H1 (cell line): ENCODE measurements at regions not wholly inside any gene's neighbourhood (a gene's known extent, or its start where the extent isn't known, plus 50 kb on each side); places are given as distances from the start of the nearest gene placed in this dataset.

Source experiments
- ATF2 ChIP-seq: IDR thresholded peaks from 2 replicates; pipeline ENCODE4 v1.6.1; 2012; ENCODE audit warnings: low read length, inconsistent platforms
- JUND ChIP-seq: IDR thresholded peaks from 2 replicates; pipeline ENCODE4 v1.6.1; 2011; ENCODE audit warnings: mild to moderate bottlenecking, improper control_type of control experiment, low read length
- RAD21 ChIP-seq, 2 experiments: IDR thresholded peaks in 1 of 2; conservative IDR thresholded peaks in 1 of 2; 2 replicates each; pipeline ENCODE4 v1.6.1; 2011; ENCODE audit warnings: low read depth in 2 of 2, low read length in 2 of 2, improper control_type of control experiment in 1 of 2, inconsistent platforms in 1 of 2, mild to moderate bottlenecking in 1 of 2, moderate library complexity in 1 of 2
- RNF2 ChIP-seq: fragments of 200-900, 300-1000 bp; sonication (generic); IDR thresholded peaks from 2 replicates; pipeline ENCODE4 v1.7.1; 2016; ENCODE audit warnings: borderline replicate concordance, low read depth, mild to moderate bottlenecking, antibody characterized with exemption, low read length; ENCODE audit not compliant: poor library complexity, severe bottlenecking; ENCODE audit errors: missing control alignments
- SUZ12 ChIP-seq: fragments of 200-600 bp; sonication (generic); IDR thresholded peaks from 2 replicates; pipeline ENCODE4 v1.6.1; 2012; ENCODE audit warnings: mild to moderate bottlenecking, inconsistent platforms, low read length, moderate library complexity, mixed read lengths
- TF ChIP-seq, protein P1 (sequence below), 3 experiments: IDR thresholded peaks; 1 replicate in 2 of 3; 2 replicates in 1 of 3; pipeline versions ENCODE4 v1.5.1 to v1.6.1; 2011; ENCODE audit warnings: low read length in 3 of 3, mild to moderate bottlenecking in 3 of 3, inconsistent platforms in 2 of 3, low read depth in 1 of 3, moderate library complexity in 1 of 3; ENCODE audit not compliant: insufficient read depth in 1 of 3; ENCODE audit errors: control extremely low read depth in 1 of 3

DNA sequence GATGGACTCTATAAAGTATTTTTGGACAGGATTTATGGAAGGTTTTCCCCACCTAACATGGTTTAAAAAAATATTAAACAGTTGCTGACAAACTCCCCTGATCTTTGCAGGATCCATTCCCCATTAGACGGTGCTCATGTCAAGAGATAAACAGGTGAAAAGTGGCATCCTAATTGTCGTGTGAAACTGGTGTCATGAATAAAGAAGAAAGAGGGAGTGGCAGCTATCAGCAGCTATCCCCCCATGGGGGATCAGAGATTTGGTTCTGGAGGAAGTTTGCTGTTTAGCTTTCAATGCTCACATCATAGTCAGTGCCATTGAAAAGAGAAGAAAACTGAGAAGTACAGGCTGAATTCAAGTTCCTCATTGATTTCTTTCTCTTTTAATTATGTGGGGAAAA is 329.3 kb upstream of the BRINP1 start (continued):
- TF ChIP-seq, protein P1, sequence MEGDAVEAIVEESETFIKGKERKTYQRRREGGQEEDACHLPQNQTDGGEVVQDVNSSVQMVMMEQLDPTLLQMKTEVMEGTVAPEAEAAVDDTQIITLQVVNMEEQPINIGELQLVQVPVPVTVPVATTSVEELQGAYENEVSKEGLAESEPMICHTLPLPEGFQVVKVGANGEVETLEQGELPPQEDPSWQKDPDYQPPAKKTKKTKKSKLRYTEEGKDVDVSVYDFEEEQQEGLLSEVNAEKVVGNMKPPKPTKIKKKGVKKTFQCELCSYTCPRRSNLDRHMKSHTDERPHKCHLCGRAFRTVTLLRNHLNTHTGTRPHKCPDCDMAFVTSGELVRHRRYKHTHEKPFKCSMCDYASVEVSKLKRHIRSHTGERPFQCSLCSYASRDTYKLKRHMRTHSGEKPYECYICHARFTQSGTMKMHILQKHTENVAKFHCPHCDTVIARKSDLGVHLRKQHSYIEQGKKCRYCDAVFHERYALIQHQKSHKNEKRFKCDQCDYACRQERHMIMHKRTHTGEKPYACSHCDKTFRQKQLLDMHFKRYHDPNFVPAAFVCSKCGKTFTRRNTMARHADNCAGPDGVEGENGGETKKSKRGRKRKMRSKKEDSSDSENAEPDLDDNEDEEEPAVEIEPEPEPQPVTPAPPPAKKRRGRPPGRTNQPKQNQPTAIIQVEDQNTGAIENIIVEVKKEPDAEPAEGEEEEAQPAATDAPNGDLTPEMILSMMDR (IDR thresholded peaks at IDR 0.05; ENCODE audit: control extremely low read depth in 1 of 3, insufficient read depth in 1 of 3, low read depth in 1 of 3, low read length in 3 of 3): no peak
- TF ChIP-seq RAD21 (IDR thresholded peaks at IDR 0.05 in 1 of 2, conservative IDR thresholded peaks at IDR 0.05 in 1 of 2; ENCODE audit: low read depth in 2 of 2, low read length in 2 of 2): no peak
- TF ChIP-seq SUZ12: no peak
- TF ChIP-seq ATF2: no peak
- TF ChIP-seq RNF2: no peak
- no peak for TF ChIP-seq JUND
